Esophagus squamous epithelium (tissue), 4 donors: ENCODE measurements at regions not wholly inside any gene's neighbourhood (a gene's known extent, or its start where the extent isn't known, plus 50 kb on each side); places are given as distances from the start of the nearest gene placed in this dataset.

Experiments
- POLR2A ChIP-seq, 4 donors: fragments of 450-650 bp; IDR thresholded peaks; one replicate each; pipeline ENCODE4 v1.6.1; 2017; ENCODE audit warnings: antibody characterized with exemption in 4 of 4, mild to moderate bottlenecking in 4 of 4, moderate library complexity in 3 of 4
- TF ChIP-seq, protein P1 (sequence below), 6 experiments: fragments of 450-650 bp in 4 of 6; fragments of 200-600 bp in 2 of 6; sonication (generic) in 2 of 6; IDR thresholded peaks; one replicate each; pipeline ENCODE4 v1.5.1; 2016 to 2019; ENCODE audit warnings: antibody characterized with exemption in 6 of 6, mild to moderate bottlenecking in 4 of 6, moderate library complexity in 4 of 6

DNA sequence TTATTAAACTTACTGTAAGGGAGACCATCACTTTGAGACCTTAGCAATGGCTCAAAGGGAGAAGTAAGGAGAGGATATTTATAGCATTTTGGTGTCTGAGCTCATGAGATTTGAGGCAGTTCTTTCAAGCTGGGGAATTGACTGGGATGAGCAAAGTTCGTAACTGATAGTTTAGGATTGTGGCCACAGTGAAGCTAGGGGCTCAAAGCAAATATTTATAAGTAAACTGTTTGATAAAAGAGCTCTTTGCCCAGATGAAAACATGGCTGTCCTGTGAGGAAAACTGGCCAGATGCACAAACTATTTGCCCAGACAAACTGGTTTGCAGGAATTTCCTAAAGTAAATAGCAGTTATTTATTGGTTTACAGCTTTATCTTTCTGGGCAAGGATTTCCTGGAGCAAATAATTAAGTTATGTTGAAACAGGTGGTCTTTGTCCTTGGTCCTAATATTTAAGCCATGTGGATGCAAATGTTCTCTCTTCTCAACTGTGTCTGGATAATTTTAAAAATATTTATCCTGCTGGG, 59.7 kb upstream of the TMTC4 start:
- no peak for TF ChIP-seq POLR2A (IDR thresholded peaks at IDR 0.05)
- TF ChIP-seq, protein P1, sequence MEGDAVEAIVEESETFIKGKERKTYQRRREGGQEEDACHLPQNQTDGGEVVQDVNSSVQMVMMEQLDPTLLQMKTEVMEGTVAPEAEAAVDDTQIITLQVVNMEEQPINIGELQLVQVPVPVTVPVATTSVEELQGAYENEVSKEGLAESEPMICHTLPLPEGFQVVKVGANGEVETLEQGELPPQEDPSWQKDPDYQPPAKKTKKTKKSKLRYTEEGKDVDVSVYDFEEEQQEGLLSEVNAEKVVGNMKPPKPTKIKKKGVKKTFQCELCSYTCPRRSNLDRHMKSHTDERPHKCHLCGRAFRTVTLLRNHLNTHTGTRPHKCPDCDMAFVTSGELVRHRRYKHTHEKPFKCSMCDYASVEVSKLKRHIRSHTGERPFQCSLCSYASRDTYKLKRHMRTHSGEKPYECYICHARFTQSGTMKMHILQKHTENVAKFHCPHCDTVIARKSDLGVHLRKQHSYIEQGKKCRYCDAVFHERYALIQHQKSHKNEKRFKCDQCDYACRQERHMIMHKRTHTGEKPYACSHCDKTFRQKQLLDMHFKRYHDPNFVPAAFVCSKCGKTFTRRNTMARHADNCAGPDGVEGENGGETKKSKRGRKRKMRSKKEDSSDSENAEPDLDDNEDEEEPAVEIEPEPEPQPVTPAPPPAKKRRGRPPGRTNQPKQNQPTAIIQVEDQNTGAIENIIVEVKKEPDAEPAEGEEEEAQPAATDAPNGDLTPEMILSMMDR (IDR thresholded peaks at IDR 0.05), result no peak
